ENCODE measurements at regions not wholly inside any gene's neighbourhood (a gene's known extent, or its start where the extent isn't known, plus 50 kb on each side); places are given as distances from the start of the nearest gene placed in this dataset.

- TF ChIP-seq EZH2phosphoT487 (IDR thresholded peaks at IDR 0.05; ENCODE audit: borderline replicate concordance, low read depth): no peak
- no peak for TF ChIP-seq MAX (IDR thresholded peaks at IDR 0.05; ENCODE audit: low read depth)
- TF ChIP-seq, protein P1, sequence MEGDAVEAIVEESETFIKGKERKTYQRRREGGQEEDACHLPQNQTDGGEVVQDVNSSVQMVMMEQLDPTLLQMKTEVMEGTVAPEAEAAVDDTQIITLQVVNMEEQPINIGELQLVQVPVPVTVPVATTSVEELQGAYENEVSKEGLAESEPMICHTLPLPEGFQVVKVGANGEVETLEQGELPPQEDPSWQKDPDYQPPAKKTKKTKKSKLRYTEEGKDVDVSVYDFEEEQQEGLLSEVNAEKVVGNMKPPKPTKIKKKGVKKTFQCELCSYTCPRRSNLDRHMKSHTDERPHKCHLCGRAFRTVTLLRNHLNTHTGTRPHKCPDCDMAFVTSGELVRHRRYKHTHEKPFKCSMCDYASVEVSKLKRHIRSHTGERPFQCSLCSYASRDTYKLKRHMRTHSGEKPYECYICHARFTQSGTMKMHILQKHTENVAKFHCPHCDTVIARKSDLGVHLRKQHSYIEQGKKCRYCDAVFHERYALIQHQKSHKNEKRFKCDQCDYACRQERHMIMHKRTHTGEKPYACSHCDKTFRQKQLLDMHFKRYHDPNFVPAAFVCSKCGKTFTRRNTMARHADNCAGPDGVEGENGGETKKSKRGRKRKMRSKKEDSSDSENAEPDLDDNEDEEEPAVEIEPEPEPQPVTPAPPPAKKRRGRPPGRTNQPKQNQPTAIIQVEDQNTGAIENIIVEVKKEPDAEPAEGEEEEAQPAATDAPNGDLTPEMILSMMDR (IDR thresholded peaks at IDR 0.05): no peak
- TF ChIP-seq RCOR1 (IDR thresholded peaks at IDR 0.05; ENCODE audit: low read length): no peak
- TF ChIP-seq RFX5 (IDR thresholded peaks at IDR 0.05; ENCODE audit: low read length): no peak
- TF ChIP-seq POLR2AphosphoS5 (IDR thresholded peaks at IDR 0.05; ENCODE audit: low read depth, low read length): no peak
- TF ChIP-seq RXRA (IDR thresholded peaks at IDR 0.05; ENCODE audit: borderline replicate concordance, low read depth): no peak
Observed at GRCh38 chr4:4613126-4613465, 71.2 kb upstream of the STX18 start.

All from SK-N-SH (cell line).